ENCODE measurements at regions not wholly inside any gene's neighbourhood (a gene's known extent, or its start where the extent isn't known, plus 50 kb on each side); places are given as distances from the start of the nearest gene placed in this dataset.

GRCh38 chr2:226187156-226187555 is 612.5 kb downstream of the IRS1 start:
- Mint-ChIP-seq H3K4me1 (ENCODE audit: low read depth) (no peaks in the 10 kb centered on the region), H3K27ac (no peak overlapping the region)

GRCh38 chr2:226185616-226186211 is 613.9 kb downstream of the IRS1 start:
- Mint-ChIP-seq H3K27ac (no peak overlapping the region), H3K4me3 (no peak overlapping the region), H3K4me1 (ENCODE audit: low read depth) (no peaks in the 10 kb centered on the region), H3K36me3 (no peaks in the 10 kb centered on the region), H3K9me3 (ENCODE audit: low read depth) (no peaks in the 10 kb centered on the region), H3K27me3 (peaks cover 3% of the 10 kb centered on the region)

More at GRCh38 chr2:226187156-226187555, 612.5 kb downstream of the IRS1 start:
- Mint-ChIP-seq H3K27me3 (peaks cover 2% of the 10 kb centered on the region), H3K4me3 (no peak overlapping the region), H3K36me3 (no peaks in the 10 kb centered on the region), H3K9me3 (ENCODE audit: low read depth) (no peaks in the 10 kb centered on the region)

- Mint-ChIP-seq H3K4me1 (ENCODE audit: low read depth) (no peaks in the 10 kb centered on the region), H3K4me3 (no peak overlapping the region), H3K9me3 (ENCODE audit: low read depth) (no peaks in the 10 kb centered on the region), H3K27me3 (peaks cover 3% of the 10 kb centered on the region), H3K27ac (no peak overlapping the region), H3K36me3 (no peaks in the 10 kb centered on the region)
These were observed 614.5 kb downstream of the IRS1 start for GRCh38 chr2:226184940-226185615.

- Mint-ChIP-seq H3K27ac (no peak overlapping the region), H3K36me3 (no peaks in the 10 kb centered on the region), H3K9me3 (ENCODE audit: low read depth) (no peaks in the 10 kb centered on the region), H3K27me3 (peaks cover 3% of the 10 kb centered on the region), H3K4me1 (ENCODE audit: low read depth) (no peaks in the 10 kb centered on the region), H3K4me3 (no peak overlapping the region)
These were observed 615.1 kb downstream of the IRS1 start for GRCh38 chr2:226184540-226184939.

- Mint-ChIP-seq H3K36me3 (no peaks in the 10 kb centered on the region), H3K4me3 (no peak overlapping the region), H3K9me3 (ENCODE audit: low read depth) (peaks cover 10% of the 10 kb centered on the region), H3K4me1 (ENCODE audit: low read depth) (no peaks in the 10 kb centered on the region), H3K27ac (no peak overlapping the region), H3K27me3 (peaks cover 3% of the 10 kb centered on the region)
These were observed 616.1 kb downstream of the IRS1 start for GRCh38 chr2:226183550-226183949.

- H3K27me3 Mint-ChIP-seq, result peaks cover 3% of the 10 kb centered on the region
- H3K4me3 Mint-ChIP-seq, result no peak overlapping the region
- H3K36me3 Mint-ChIP-seq, result peaks cover 3% of the 10 kb centered on the region
- H3K4me1 Mint-ChIP-seq (ENCODE audit: low read depth), result no peaks in the 10 kb centered on the region
- H3K27ac Mint-ChIP-seq, result no peak overlapping the region
- peaks cover 15% of the 10 kb centered on the region for H3K9me3 Mint-ChIP-seq (ENCODE audit: low read depth)
These were observed 616.6 kb downstream of the IRS1 start for GRCh38 chr2:226183033-226183432.

- Mint-ChIP-seq H3K27ac (no peak overlapping the region), H3K36me3 (peaks cover 3% of the 10 kb centered on the region), H3K4me3 (no peak overlapping the region), H3K27me3 (peaks cover 3% of the 10 kb centered on the region), H3K4me1 (ENCODE audit: low read depth) (no peaks in the 10 kb centered on the region), H3K9me3 (ENCODE audit: low read depth) (peaks cover 17% of the 10 kb centered on the region)
These were observed 617.7 kb downstream of the IRS1 start for GRCh38 chr2:226181909-226182308.

- Mint-ChIP-seq H3K36me3 (peaks cover 3% of the 10 kb centered on the region), H3K4me3 (no peak overlapping the region), H3K27ac (no peak overlapping the region)
These were observed 619.2 kb downstream of the IRS1 start for GRCh38 chr2:226180281-226180884.

GRCh38 chr2:226179010-226179409 is 620.6 kb downstream of the IRS1 start:
- Mint-ChIP-seq H3K9me3 (ENCODE audit: low read depth) (peaks cover 25% of the 10 kb centered on the region), H3K27ac (no peak overlapping the region), H3K4me3 (no peak overlapping the region), H3K27me3 (peaks cover 10% of the 10 kb centered on the region), H3K4me1 (ENCODE audit: low read depth) (no peaks in the 10 kb centered on the region), H3K36me3 (peaks cover 3% of the 10 kb centered on the region)

More at GRCh38 chr2:226180281-226180884, 619.2 kb downstream of the IRS1 start:
- Mint-ChIP-seq H3K27me3 (peaks cover 10% of the 10 kb centered on the region), H3K9me3 (ENCODE audit: low read depth) (peaks cover 25% of the 10 kb centered on the region), H3K4me1 (ENCODE audit: low read depth) (no peaks in the 10 kb centered on the region)

- Mint-ChIP-seq H3K27me3 (peaks cover 8% of the 10 kb centered on the region), H3K4me3 (no peak overlapping the region), H3K36me3 (peaks cover 3% of the 10 kb centered on the region), H3K4me1 (ENCODE audit: low read depth) (no peaks in the 10 kb centered on the region), H3K27ac (no peak overlapping the region), H3K9me3 (ENCODE audit: low read depth) (peaks cover 25% of the 10 kb centered on the region)
These were observed 623.2 kb downstream of the IRS1 start for GRCh38 chr2:226176283-226176984.

- Mint-ChIP-seq H3K4me3 (no peak overlapping the region), H3K4me1 (ENCODE audit: low read depth) (no peaks in the 10 kb centered on the region), H3K36me3 (peaks cover 3% of the 10 kb centered on the region), H3K27ac (no peak overlapping the region), H3K27me3 (peaks cover 12% of the 10 kb centered on the region), H3K9me3 (ENCODE audit: low read depth) (peaks cover 24% of the 10 kb centered on the region)
These were observed 625.2 kb downstream of the IRS1 start for GRCh38 chr2:226174390-226174789.

GRCh38 chr2:226172939-226173338 is 626.7 kb downstream of the IRS1 start:
- Mint-ChIP-seq H3K9me3 (ENCODE audit: low read depth) (peaks cover 9% of the 10 kb centered on the region), H3K4me3 (no peak overlapping the region), H3K4me1 (ENCODE audit: low read depth) (no peaks in the 10 kb centered on the region), H3K36me3 (no peaks in the 10 kb centered on the region), H3K27ac (no peak overlapping the region), H3K27me3 (peaks cover 12% of the 10 kb centered on the region)

GRCh38 chr2:226172309-226172708 is 627.3 kb downstream of the IRS1 start:
- peaks cover 12% of the 10 kb centered on the region for H3K27me3 Mint-ChIP-seq
- H3K27ac Mint-ChIP-seq, result no peak overlapping the region
- no peaks in the 10 kb centered on the region for H3K36me3 Mint-ChIP-seq
- H3K4me3 Mint-ChIP-seq, result no peak overlapping the region
- H3K4me1 Mint-ChIP-seq (ENCODE audit: low read depth), result no peaks in the 10 kb centered on the region
- peaks cover 9% of the 10 kb centered on the region for H3K9me3 Mint-ChIP-seq (ENCODE audit: low read depth)

GRCh38 chr2:226169751-226170581 is 629.7 kb downstream of the IRS1 start:
- Mint-ChIP-seq H3K4me1 (ENCODE audit: low read depth) (no peaks in the 10 kb centered on the region), H3K27me3 (peaks cover 3% of the 10 kb centered on the region)

More at GRCh38 chr2:226169751-226170581, 629.7 kb downstream of the IRS1 start:
- H3K4me3 Mint-ChIP-seq, result no peak overlapping the region
- no peak overlapping the region for H3K27ac Mint-ChIP-seq
- H3K9me3 Mint-ChIP-seq (ENCODE audit: low read depth), result no peaks in the 10 kb centered on the region
- H3K36me3 Mint-ChIP-seq, result no peaks in the 10 kb centered on the region

Data from activated naive CD8-positive, alpha-beta T cell (primary cell).